ENCODE measurements at regions not wholly inside any gene's neighbourhood (a gene's known extent, or its start where the extent isn't known, plus 50 kb on each side); places are given as distances from the start of the nearest gene placed in this dataset.

- Histone ChIP-seq H3K27me3 (ENCODE audit: low read length) (no peaks in the 10 kb centered on the region), H3K9me2 (replicated peaks; ENCODE audit: insufficient read depth, low read length) (no peaks in the 10 kb centered on the region), H3K4me3 (ENCODE audit: insufficient read depth, low read length, poor library complexity, severe bottlenecking) (no peak overlapping the region), H4K20me1 (ENCODE audit: low read depth, low read length) (no peaks in the 10 kb centered on the region), H3K9ac (ENCODE audit: low read length) (no peak overlapping the region), H3K4me2 (ENCODE audit: low read depth, low read length, poor library complexity, severe bottlenecking) (no peak overlapping the region), H3K36me3 (ENCODE audit: low read length) (no peaks in the 10 kb centered on the region), H3F3A (ENCODE audit: insufficient read depth) (no peaks in the 10 kb centered on the region), H3K27ac (ENCODE audit: low read depth, low read length) (no peak overlapping the region), H3K9me3 (ENCODE audit: insufficient read depth, low read length) (no peaks in the 10 kb centered on the region), H2AFZ (ENCODE audit: low read depth, low read length, severe bottlenecking) (no peak overlapping the region), H3K79me2 (ENCODE audit: insufficient read depth, low read length) (no peaks in the 10 kb centered on the region)
- TF ChIP-seq CTCF (IDR thresholded peaks at IDR 0.05; ENCODE audit: insufficient read depth, low read length, poor library complexity, severe bottlenecking), result no peak
- TF ChIP-seq EZH2phosphoT487 (conservative IDR thresholded peaks at IDR 0.05; ENCODE audit: low read length), result no peak
Observed at GRCh38 chr6:105902401-105903031, 183.6 kb upstream of the PRDM1 start.

GRCh38 chr6:105901583-105901982, 184.6 kb upstream of the PRDM1 start:
- no peak overlapping the region for H3K27ac ChIP-seq (ENCODE audit: low read depth, low read length)
- TF ChIP-seq EZH2phosphoT487 (conservative IDR thresholded peaks at IDR 0.05; ENCODE audit: low read length), result no peak
- TF ChIP-seq CTCF (IDR thresholded peaks at IDR 0.05; ENCODE audit: insufficient read depth, low read length, poor library complexity, severe bottlenecking), result no peak
- no peaks in the 10 kb centered on the region for H3K36me3 ChIP-seq (ENCODE audit: low read length)
- no peak overlapping the region for H3K4me3 ChIP-seq (ENCODE audit: insufficient read depth, low read length, poor library complexity, severe bottlenecking)
- H3K27me3 ChIP-seq (ENCODE audit: low read length), result no peaks in the 10 kb centered on the region
- no peak overlapping the region for H3K9ac ChIP-seq (ENCODE audit: low read length)
- no peaks in the 10 kb centered on the region for H3K79me2 ChIP-seq (ENCODE audit: insufficient read depth, low read length)
- no peak overlapping the region for H3K4me2 ChIP-seq (ENCODE audit: low read depth, low read length, poor library complexity, severe bottlenecking)
- H2AFZ ChIP-seq (ENCODE audit: low read depth, low read length, severe bottlenecking), result no peak overlapping the region
- no peaks in the 10 kb centered on the region for H4K20me1 ChIP-seq (ENCODE audit: low read depth, low read length)
- no peaks in the 10 kb centered on the region for H3K9me2 ChIP-seq (replicated peaks; ENCODE audit: insufficient read depth, low read length)
- no peaks in the 10 kb centered on the region for H3K9me3 ChIP-seq (ENCODE audit: insufficient read depth, low read length)
- no peaks in the 10 kb centered on the region for H3F3A ChIP-seq (ENCODE audit: insufficient read depth)

GRCh38 chr6:105900125-105900937, 185.8 kb upstream of the PRDM1 start:
- Histone ChIP-seq H3K27ac (ENCODE audit: low read depth, low read length) (no peak overlapping the region), H3K9me2 (replicated peaks; ENCODE audit: insufficient read depth, low read length) (no peaks in the 10 kb centered on the region), H3F3A (ENCODE audit: insufficient read depth) (no peaks in the 10 kb centered on the region), H3K9ac (ENCODE audit: low read length) (no peak overlapping the region), H4K20me1 (ENCODE audit: low read depth, low read length) (no peaks in the 10 kb centered on the region), H3K36me3 (ENCODE audit: low read length) (no peaks in the 10 kb centered on the region), H3K4me3 (ENCODE audit: insufficient read depth, low read length, poor library complexity, severe bottlenecking) (no peak overlapping the region), H3K4me2 (ENCODE audit: low read depth, low read length, poor library complexity, severe bottlenecking) (no peak overlapping the region), H3K27me3 (ENCODE audit: low read length) (no peaks in the 10 kb centered on the region), H3K79me2 (ENCODE audit: insufficient read depth, low read length) (no peaks in the 10 kb centered on the region), H2AFZ (ENCODE audit: low read depth, low read length, severe bottlenecking) (no peak overlapping the region), H3K9me3 (ENCODE audit: insufficient read depth, low read length) (no peaks in the 10 kb centered on the region)
- TF ChIP-seq CTCF (IDR thresholded peaks at IDR 0.05; ENCODE audit: insufficient read depth, low read length, poor library complexity, severe bottlenecking) (no peak), EZH2phosphoT487 (conservative IDR thresholded peaks at IDR 0.05; ENCODE audit: low read length) (no peak)
